WTC11 (cell line): ENCODE measurements at regions not wholly inside any gene's neighbourhood (a gene's known extent, or its start where the extent isn't known, plus 50 kb on each side); places are given as distances from the start of the nearest gene placed in this dataset.

Experiments used
- ATAC-seq: fragments of 200-7000 bp; cut with Tn5 transposase; 2 replicates; pipeline ENCODE4 v1.10.0; 2021; ENCODE audit warnings: mild to moderate bottlenecking, moderate library complexity
- CTCF ChIA-PET: fragments of 300-600 bp; sonication (Branson Sonifier 250); formaldehyde crosslinking; loops from one replicate; lab custom pipeline; 2021; ENCODE audit warnings: antibody characterized with exemption; lab: Charles Lee
- POLR2A ChIA-PET: fragments of 350-600 bp; sonication (Branson Sonifier 250); formaldehyde crosslinking; loops from one replicate; lab custom pipeline; 2021; ENCODE audit warnings: antibody characterized with exemption; lab: Charles Lee
- DNase-seq: peaks from one replicate; pipeline ENCODE4 v3.0.0; 2021; ENCODE audit warnings: low spot score
- H3K27ac Mint-ChIP-seq: 2 replicates; pipeline ENCODE4 v1.8.0; 2021; ENCODE audit warnings: mixed read lengths
- H3K27me3 Mint-ChIP-seq: 2 replicates; pipeline ENCODE4 v1.8.0; 2021; ENCODE audit warnings: low read depth, mild to moderate bottlenecking, moderate library complexity, mixed read lengths
- H3K36me3 Mint-ChIP-seq: 2 replicates; pipeline ENCODE4 v1.8.0; 2021; ENCODE audit warnings: mixed read lengths
- H3K4me1 Mint-ChIP-seq: 2 replicates; pipeline ENCODE4 v1.8.0; 2022; ENCODE audit warnings: mixed read lengths
- H3K4me3 Mint-ChIP-seq: 2 replicates; pipeline ENCODE4 v1.8.0; 2021; ENCODE audit warnings: mild to moderate bottlenecking, moderate library complexity, mixed read lengths
- H3K9me3 Mint-ChIP-seq: 2 replicates; pipeline ENCODE4 v1.8.0; 2021; ENCODE audit warnings: mixed read lengths
- CREM ChIP-seq: sonication (generic); formaldehyde crosslinking; IDR thresholded peaks from 2 replicates; pipeline ENCODE4 v1.8.1; 2022; ENCODE audit warnings: mild to moderate bottlenecking, missing genetic modification reagents, moderate library complexity
- ELF4 ChIP-seq: sonication (generic); formaldehyde crosslinking; IDR thresholded peaks from 2 replicates; pipeline ENCODE4 v1.8.1; 2022; ENCODE audit warnings: low read depth, mild to moderate bottlenecking, moderate library complexity, missing genetic modification reagents
- FOXK1 ChIP-seq: sonication (generic); formaldehyde crosslinking; IDR thresholded peaks from 2 replicates; pipeline ENCODE4 v1.8.0; 2022; ENCODE audit warnings: mild to moderate bottlenecking, moderate library complexity, missing genetic modification reagents
- IRF2 ChIP-seq: sonication (generic); formaldehyde crosslinking; IDR thresholded peaks from 2 replicates; pipeline ENCODE4 v1.8.0; 2022; ENCODE audit warnings: low read depth, missing genetic modification reagents, borderline replicate concordance
- MXD4 ChIP-seq: fragments of 250-450 bp; sonication (Bioruptor Pico); IDR thresholded peaks from 2 replicates; pipeline ENCODE4 v1.8.0; 2021; ENCODE audit warnings: mild to moderate bottlenecking, moderate library complexity, borderline replicate concordance
- NFE2L1 ChIP-seq: sonication (generic); formaldehyde crosslinking; IDR thresholded peaks from 2 replicates; pipeline ENCODE4 v1.8.1; 2023; ENCODE audit warnings: missing genetic modification reagents
- NFYB ChIP-seq: sonication (generic); formaldehyde crosslinking; conservative IDR thresholded peaks from 2 replicates; pipeline ENCODE4 v1.8.0; 2022; ENCODE audit warnings: low read depth, missing genetic modification reagents
- RELA ChIP-seq: sonication (generic); formaldehyde crosslinking; IDR thresholded peaks from 2 replicates; pipeline ENCODE4 v1.8.1; 2022; ENCODE audit warnings: missing genetic modification reagents, mild to moderate bottlenecking, borderline replicate concordance
- SMAD4 ChIP-seq: sonication (generic); formaldehyde crosslinking; IDR thresholded peaks from 2 replicates; pipeline ENCODE4 v1.8.0; 2022; ENCODE audit warnings: mild to moderate bottlenecking, missing genetic modification reagents
- SP1 ChIP-seq: sonication (generic); formaldehyde crosslinking; conservative IDR thresholded peaks from 2 replicates; pipeline ENCODE4 v1.8.1; 2022; ENCODE audit warnings: missing genetic modification reagents
- TCF7 ChIP-seq: sonication (generic); formaldehyde crosslinking; IDR thresholded peaks from 2 replicates; pipeline ENCODE4 v1.8.0; 2022; ENCODE audit warnings: mild to moderate bottlenecking, low read depth, missing genetic modification reagents, moderate library complexity
- TP53 ChIP-seq: sonication (generic); formaldehyde crosslinking; IDR thresholded peaks from 2 replicates; pipeline ENCODE4 v1.8.1; 2023; ENCODE audit warnings: mild to moderate bottlenecking, missing genetic modification reagents
- ZBTB21 ChIP-seq: sonication (generic); formaldehyde crosslinking; IDR thresholded peaks from 2 replicates; pipeline ENCODE4 v1.8.1; 2023; ENCODE audit warnings: mild to moderate bottlenecking, missing genetic modification reagents, borderline replicate concordance
- ZNF138 ChIP-seq: sonication (generic); formaldehyde crosslinking; conservative IDR thresholded peaks from 2 replicates; pipeline ENCODE4 v1.8.1; 2022; ENCODE audit warnings: mild to moderate bottlenecking, moderate library complexity, missing genetic modification reagents
- ZNF317 ChIP-seq: sonication (generic); formaldehyde crosslinking; IDR thresholded peaks from 2 replicates; pipeline ENCODE4 v1.8.1; 2023; ENCODE audit warnings: low read depth, mild to moderate bottlenecking, moderate library complexity, missing genetic modification reagents, borderline replicate concordance
- TF ChIP-seq, protein P1 (sequence below): sonication (generic); formaldehyde crosslinking; IDR thresholded peaks from 2 replicates; pipeline ENCODE4 v1.8.1; 2023; ENCODE audit warnings: mild to moderate bottlenecking, missing genetic modification reagents
- TF ChIP-seq, protein P2 (sequence below): sonication (generic); formaldehyde crosslinking; IDR thresholded peaks from 2 replicates; pipeline ENCODE4 v1.8.1; 2023; ENCODE audit warnings: mild to moderate bottlenecking, moderate library complexity, missing genetic modification reagents
- TF ChIP-seq, protein P3 (sequence below): sonication (generic); formaldehyde crosslinking; IDR thresholded peaks from 2 replicates; pipeline ENCODE4 v1.8.1; 2023; ENCODE audit warnings: mild to moderate bottlenecking, missing genetic modification reagents, moderate library complexity
- TF ChIP-seq, protein P4 (sequence below): fragments of 250-450 bp; sonication (Bioruptor Pico); IDR thresholded peaks from 2 replicates; pipeline ENCODE4 v1.9.0; 2021; ENCODE audit warnings: mild to moderate bottlenecking
- TF ChIP-seq, protein P5 (sequence below): fragments of 250-450 bp; sonication (Bioruptor Pico); IDR thresholded peaks from 2 replicates; pipeline ENCODE4 v1.9.0; 2021; ENCODE audit warnings: mild to moderate bottlenecking, borderline replicate concordance

DNA sequence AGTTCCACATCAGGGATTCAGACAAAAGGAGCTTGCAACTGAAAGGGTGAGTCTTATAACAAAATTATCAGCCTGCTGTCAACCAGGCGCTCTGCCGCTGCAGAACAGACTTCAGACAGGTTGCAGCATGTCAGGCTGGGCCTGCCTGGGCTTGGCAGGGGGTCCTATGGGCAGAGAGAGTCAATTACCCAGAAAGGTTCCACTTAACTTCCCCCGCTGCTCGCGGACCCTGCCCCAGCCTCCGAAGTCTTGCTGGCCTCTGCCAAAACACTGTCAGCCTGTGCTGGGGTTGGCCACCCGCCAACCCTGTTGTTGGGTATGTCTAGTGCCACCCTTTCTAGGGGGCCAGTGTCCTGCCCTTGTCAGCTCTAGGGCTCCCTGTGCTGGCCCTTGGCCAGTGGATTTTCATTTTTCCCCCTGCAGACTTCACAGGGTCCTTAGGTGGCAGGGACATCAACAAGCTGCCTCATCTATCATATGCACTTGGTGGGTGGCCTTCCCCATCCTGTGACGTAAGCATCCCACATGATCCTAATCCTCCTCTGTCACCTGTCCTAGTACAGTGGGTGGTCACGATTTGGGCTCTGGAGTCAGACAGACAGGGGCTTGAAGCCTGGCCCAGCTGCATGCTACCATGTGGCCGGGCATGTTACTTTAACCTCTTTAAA, 166.5 kb upstream of the CADM1 start (continued):
- TF ChIP-seq FOXK1 (CRISPR knock-in tag) = no peak
- no peak for TF ChIP-seq MXD4 (CRISPR knock-in tag)
- TF ChIP-seq ZNF138 (CRISPR knock-in tag) = no peak
- TF ChIP-seq RELA (CRISPR knock-in tag) = no peak
- TF ChIP-seq ZNF317 (CRISPR knock-in tag) = no peak
- no peak for TF ChIP-seq SP1
- no peak for TF ChIP-seq SMAD4

DNA sequence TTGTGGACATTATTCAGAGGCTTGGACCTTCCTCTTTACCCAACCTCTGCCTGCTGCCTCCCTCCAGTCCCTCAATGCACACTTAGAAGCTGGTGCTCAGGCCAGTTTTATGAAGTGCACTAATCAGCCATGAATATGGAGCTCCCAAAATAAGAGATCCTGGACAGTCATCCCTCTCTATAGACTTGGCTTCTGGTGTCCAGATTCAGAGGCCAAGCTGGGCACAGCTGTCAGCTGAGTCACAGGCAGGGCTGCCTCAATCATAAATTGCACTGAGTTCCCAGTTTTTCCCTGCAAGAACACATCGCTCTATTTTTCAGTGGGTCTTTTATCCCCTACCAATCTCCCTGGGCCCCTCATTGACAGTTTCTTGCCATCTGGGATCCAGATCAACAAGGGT, 161.7 kb upstream of the CADM1 start:
- H3K27me3 Mint-ChIP-seq = peaks cover 20% of the 10 kb centered on the region
- CTCF ChIA-PET = interaction anchor here (1.8 kb wide), 1 partner anchor 13 kb away, joined by 4 read pairs; no protein-coding TSS in a partner anchor

More for the DNA sequence above, 161.7 kb upstream of the CADM1 start:
- H3K36me3 Mint-ChIP-seq = no peaks in the 10 kb centered on the region
- no peak overlapping the region for H3K4me3 Mint-ChIP-seq
- H3K4me1 Mint-ChIP-seq = no peaks in the 10 kb centered on the region
- POLR2A ChIA-PET = no interaction called here
- no peak for DNase-seq
- TF ChIP-seq TCF7 (CRISPR knock-in tag) (no peak), IRF2 (CRISPR knock-in tag) (no peak), CREM (no peak), NFYB (no peak), RELA (CRISPR knock-in tag) (no peak), TP53 (CRISPR knock-in tag) (no peak), MXD4 (CRISPR knock-in tag) (no peak), SP1 (no peak), ZBTB21 (no peak), NFE2L1 (CRISPR knock-in tag) (no peak), ELF4 (CRISPR knock-in tag) (no peak)
- TF ChIP-seq, protein P1, sequence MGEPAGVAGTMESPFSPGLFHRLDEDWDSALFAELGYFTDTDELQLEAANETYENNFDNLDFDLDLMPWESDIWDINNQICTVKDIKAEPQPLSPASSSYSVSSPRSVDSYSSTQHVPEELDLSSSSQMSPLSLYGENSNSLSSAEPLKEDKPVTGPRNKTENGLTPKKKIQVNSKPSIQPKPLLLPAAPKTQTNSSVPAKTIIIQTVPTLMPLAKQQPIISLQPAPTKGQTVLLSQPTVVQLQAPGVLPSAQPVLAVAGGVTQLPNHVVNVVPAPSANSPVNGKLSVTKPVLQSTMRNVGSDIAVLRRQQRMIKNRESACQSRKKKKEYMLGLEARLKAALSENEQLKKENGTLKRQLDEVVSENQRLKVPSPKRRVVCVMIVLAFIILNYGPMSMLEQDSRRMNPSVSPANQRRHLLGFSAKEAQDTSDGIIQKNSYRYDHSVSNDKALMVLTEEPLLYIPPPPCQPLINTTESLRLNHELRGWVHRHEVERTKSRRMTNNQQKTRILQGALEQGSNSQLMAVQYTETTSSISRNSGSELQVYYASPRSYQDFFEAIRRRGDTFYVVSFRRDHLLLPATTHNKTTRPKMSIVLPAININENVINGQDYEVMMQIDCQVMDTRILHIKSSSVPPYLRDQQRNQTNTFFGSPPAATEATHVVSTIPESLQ (CRISPR knock-in tag) = no peak
- TF ChIP-seq, protein P2, sequence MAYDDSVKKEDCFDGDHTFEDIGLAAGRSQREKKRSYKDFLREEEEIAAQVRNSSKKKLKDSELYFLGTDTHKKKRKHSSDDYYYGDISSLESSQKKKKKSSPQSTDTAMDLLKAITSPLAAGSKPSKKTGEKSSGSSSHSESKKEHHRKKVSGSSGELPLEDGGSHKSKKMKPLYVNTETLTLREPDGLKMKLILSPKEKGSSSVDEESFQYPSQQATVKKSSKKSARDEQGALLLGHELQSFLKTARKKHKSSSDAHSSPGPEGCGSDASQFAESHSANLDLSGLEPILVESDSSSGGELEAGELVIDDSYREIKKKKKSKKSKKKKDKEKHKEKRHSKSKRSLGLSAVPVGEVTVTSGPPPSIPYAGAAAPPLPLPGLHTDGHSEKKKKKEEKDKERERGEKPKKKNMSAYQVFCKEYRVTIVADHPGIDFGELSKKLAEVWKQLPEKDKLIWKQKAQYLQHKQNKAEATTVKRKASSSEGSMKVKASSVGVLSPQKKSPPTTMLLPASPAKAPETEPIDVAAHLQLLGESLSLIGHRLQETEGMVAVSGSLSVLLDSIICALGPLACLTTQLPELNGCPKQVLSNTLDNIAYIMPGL (CRISPR knock-in tag) = no peak
- TF ChIP-seq, protein P3, sequence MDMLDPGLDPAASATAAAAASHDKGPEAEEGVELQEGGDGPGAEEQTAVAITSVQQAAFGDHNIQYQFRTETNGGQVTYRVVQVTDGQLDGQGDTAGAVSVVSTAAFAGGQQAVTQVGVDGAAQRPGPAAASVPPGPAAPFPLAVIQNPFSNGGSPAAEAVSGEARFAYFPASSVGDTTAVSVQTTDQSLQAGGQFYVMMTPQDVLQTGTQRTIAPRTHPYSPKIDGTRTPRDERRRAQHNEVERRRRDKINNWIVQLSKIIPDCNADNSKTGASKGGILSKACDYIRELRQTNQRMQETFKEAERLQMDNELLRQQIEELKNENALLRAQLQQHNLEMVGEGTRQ (CRISPR knock-in tag) = no peak
- TF ChIP-seq, protein P4, sequence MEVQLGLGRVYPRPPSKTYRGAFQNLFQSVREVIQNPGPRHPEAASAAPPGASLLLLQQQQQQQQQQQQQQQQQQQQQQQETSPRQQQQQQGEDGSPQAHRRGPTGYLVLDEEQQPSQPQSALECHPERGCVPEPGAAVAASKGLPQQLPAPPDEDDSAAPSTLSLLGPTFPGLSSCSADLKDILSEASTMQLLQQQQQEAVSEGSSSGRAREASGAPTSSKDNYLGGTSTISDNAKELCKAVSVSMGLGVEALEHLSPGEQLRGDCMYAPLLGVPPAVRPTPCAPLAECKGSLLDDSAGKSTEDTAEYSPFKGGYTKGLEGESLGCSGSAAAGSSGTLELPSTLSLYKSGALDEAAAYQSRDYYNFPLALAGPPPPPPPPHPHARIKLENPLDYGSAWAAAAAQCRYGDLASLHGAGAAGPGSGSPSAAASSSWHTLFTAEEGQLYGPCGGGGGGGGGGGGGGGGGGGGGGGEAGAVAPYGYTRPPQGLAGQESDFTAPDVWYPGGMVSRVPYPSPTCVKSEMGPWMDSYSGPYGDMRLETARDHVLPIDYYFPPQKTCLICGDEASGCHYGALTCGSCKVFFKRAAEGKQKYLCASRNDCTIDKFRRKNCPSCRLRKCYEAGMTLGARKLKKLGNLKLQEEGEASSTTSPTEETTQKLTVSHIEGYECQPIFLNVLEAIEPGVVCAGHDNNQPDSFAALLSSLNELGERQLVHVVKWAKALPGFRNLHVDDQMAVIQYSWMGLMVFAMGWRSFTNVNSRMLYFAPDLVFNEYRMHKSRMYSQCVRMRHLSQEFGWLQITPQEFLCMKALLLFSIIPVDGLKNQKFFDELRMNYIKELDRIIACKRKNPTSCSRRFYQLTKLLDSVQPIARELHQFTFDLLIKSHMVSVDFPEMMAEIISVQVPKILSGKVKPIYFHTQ (CRISPR knock-in tag) = no peak
- TF ChIP-seq, protein P5, sequence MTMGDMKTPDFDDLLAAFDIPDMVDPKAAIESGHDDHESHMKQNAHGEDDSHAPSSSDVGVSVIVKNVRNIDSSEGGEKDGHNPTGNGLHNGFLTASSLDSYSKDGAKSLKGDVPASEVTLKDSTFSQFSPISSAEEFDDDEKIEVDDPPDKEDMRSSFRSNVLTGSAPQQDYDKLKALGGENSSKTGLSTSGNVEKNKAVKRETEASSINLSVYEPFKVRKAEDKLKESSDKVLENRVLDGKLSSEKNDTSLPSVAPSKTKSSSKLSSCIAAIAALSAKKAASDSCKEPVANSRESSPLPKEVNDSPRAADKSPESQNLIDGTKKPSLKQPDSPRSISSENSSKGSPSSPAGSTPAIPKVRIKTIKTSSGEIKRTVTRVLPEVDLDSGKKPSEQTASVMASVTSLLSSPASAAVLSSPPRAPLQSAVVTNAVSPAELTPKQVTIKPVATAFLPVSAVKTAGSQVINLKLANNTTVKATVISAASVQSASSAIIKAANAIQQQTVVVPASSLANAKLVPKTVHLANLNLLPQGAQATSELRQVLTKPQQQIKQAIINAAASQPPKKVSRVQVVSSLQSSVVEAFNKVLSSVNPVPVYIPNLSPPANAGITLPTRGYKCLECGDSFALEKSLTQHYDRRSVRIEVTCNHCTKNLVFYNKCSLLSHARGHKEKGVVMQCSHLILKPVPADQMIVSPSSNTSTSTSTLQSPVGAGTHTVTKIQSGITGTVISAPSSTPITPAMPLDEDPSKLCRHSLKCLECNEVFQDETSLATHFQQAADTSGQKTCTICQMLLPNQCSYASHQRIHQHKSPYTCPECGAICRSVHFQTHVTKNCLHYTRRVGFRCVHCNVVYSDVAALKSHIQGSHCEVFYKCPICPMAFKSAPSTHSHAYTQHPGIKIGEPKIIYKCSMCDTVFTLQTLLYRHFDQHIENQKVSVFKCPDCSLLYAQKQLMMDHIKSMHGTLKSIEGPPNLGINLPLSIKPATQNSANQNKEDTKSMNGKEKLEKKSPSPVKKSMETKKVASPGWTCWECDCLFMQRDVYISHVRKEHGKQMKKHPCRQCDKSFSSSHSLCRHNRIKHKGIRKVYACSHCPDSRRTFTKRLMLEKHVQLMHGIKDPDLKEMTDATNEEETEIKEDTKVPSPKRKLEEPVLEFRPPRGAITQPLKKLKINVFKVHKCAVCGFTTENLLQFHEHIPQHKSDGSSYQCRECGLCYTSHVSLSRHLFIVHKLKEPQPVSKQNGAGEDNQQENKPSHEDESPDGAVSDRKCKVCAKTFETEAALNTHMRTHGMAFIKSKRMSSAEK (CRISPR knock-in tag) = no peak
- no peak overlapping the region for H3K27ac Mint-ChIP-seq
- H3K9me3 Mint-ChIP-seq = no peaks in the 10 kb centered on the region
- ATAC-seq = no peak
